ENCODE measurements at regions not wholly inside any gene's neighbourhood (a gene's known extent, or its start where the extent isn't known, plus 50 kb on each side); places are given as distances from the start of the nearest gene placed in this dataset.

GRCh38 chr2:149819356-149819957 lies 231.9 kb upstream of the MMADHC start:
- Mint-ChIP-seq H3K27ac (ENCODE audit: low read depth) (no peak overlapping the region), H3K27me3 (no peaks in the 10 kb centered on the region), H3K9me3 (no peaks in the 10 kb centered on the region), H3K36me3 (ENCODE audit: insufficient read depth) (no peaks in the 10 kb centered on the region), H3K4me1 (no peaks in the 10 kb centered on the region), H3K4me3 (no peak overlapping the region)
- DNase-seq (ENCODE audit: low spot score in 2 of 2) = no peak
- ATAC-seq (replicated peaks; ENCODE audit: extremely low read depth, poor library complexity, severe bottlenecking) = no peak

- ATAC-seq (replicated peaks; ENCODE audit: extremely low read depth, poor library complexity, severe bottlenecking) (no peak), DNase-seq (ENCODE audit: low spot score in 2 of 2) (no peak)
- H3K9me3 Mint-ChIP-seq = no peaks in the 10 kb centered on the region
- no peaks in the 10 kb centered on the region for H3K36me3 Mint-ChIP-seq (ENCODE audit: insufficient read depth)
- no peaks in the 10 kb centered on the region for H3K4me1 Mint-ChIP-seq
- H3K4me3 Mint-ChIP-seq = no peak overlapping the region
- no peaks in the 10 kb centered on the region for H3K27me3 Mint-ChIP-seq
- no peak overlapping the region for H3K27ac Mint-ChIP-seq (ENCODE audit: low read depth)
Measured at GRCh38 chr2:149816756-149817551, 229.4 kb upstream of the MMADHC start.

DNA sequence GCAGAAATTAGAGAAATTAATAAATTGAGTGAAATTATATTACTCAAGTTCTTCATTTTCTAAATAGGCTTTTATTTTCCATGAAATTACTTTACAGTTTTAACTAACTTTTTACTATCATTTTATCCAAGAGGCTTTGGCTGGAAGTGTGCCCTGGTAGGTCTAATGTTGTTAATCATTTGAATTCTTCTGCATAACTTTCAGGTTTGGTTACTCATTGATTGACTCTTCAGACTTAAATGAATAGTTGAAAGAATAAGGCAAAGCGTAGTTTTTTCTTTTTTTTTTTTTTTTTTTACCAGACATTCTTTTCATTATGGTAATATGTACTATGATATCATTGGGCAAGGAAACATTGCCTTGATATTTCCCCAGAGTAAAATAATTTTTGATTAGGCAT lies 228.4 kb upstream of the MMADHC start:
- no peak overlapping the region for H3K4me3 Mint-ChIP-seq
- no peak for ATAC-seq (replicated peaks; ENCODE audit: extremely low read depth, poor library complexity, severe bottlenecking)
- no peaks in the 10 kb centered on the region for H3K9me3 Mint-ChIP-seq
- H3K36me3 Mint-ChIP-seq (ENCODE audit: insufficient read depth) = no peaks in the 10 kb centered on the region
- no peak for DNase-seq (ENCODE audit: low spot score in 2 of 2)
- H3K27ac Mint-ChIP-seq (ENCODE audit: low read depth) = no peak overlapping the region
- H3K4me1 Mint-ChIP-seq = no peaks in the 10 kb centered on the region
- no peaks in the 10 kb centered on the region for H3K27me3 Mint-ChIP-seq

DNA sequence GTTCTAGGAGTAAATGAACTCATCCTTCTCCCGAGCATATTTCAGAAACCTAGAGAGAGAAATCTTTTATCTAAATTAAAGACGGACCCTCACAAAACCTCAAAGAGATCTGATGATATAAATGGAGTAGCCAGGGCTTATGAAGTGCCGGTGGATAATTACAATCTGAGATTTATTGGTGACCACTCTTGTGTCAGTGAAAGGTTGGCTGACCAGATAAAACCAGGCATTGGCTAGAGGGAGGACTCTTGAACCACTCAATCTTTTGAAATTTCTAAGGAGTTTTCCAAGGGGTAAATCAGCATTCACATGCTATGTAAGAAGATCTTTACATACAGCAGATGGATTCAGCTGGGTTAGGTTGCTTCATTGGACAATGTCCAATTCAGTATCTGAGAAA lies 227.3 kb upstream of the MMADHC start:
- Mint-ChIP-seq H3K9me3 (peaks cover 6% of the 10 kb centered on the region), H3K36me3 (ENCODE audit: insufficient read depth) (no peaks in the 10 kb centered on the region), H3K27ac (ENCODE audit: low read depth) (no peak overlapping the region), H3K27me3 (no peaks in the 10 kb centered on the region), H3K4me3 (no peak overlapping the region), H3K4me1 (no peaks in the 10 kb centered on the region)
- ATAC-seq (replicated peaks; ENCODE audit: extremely low read depth, poor library complexity, severe bottlenecking) = no peak
- DNase-seq (ENCODE audit: low spot score in 2 of 2) = no peak

DNA sequence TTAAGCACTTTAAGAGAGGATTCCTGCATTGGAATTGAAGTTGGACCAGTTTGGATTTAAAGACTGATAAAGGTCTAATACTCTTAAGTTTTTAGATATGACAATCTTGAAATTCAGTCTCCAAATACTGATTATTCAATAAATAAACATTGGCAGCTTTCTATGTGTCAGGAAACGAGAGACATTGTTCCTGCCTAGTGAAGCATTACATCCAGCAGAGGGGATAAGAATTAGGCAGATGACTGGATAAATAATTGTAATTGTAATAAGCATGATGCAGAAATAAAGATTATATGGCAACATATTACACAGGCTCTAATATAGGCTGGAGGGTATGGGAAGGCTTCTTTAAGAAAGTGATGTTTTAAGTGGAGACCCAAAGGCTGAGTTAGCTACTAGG lies 226.5 kb upstream of the MMADHC start:
- DNase-seq (ENCODE audit: low spot score in 2 of 2) (no peak), ATAC-seq (replicated peaks; ENCODE audit: extremely low read depth, poor library complexity, severe bottlenecking) (no peak)
- Mint-ChIP-seq H3K27me3 (no peaks in the 10 kb centered on the region), H3K36me3 (ENCODE audit: insufficient read depth) (no peaks in the 10 kb centered on the region), H3K4me3 (no peak overlapping the region), H3K27ac (ENCODE audit: low read depth) (no peak overlapping the region), H3K9me3 (peaks cover 11% of the 10 kb centered on the region), H3K4me1 (no peaks in the 10 kb centered on the region)

GRCh38 chr2:149808556-149808955 lies 221.0 kb upstream of the MMADHC start:
- Mint-ChIP-seq H3K36me3 (ENCODE audit: insufficient read depth) (no peaks in the 10 kb centered on the region), H3K9me3 (peaks cover 16% of the 10 kb centered on the region), H3K27ac (ENCODE audit: low read depth) (no peak overlapping the region), H3K27me3 (no peaks in the 10 kb centered on the region), H3K4me3 (no peak overlapping the region), H3K4me1 (no peaks in the 10 kb centered on the region)
- DNase-seq (ENCODE audit: low spot score in 2 of 2) (no peak), ATAC-seq (replicated peaks; ENCODE audit: extremely low read depth, poor library complexity, severe bottlenecking) (no peak)

DNA sequence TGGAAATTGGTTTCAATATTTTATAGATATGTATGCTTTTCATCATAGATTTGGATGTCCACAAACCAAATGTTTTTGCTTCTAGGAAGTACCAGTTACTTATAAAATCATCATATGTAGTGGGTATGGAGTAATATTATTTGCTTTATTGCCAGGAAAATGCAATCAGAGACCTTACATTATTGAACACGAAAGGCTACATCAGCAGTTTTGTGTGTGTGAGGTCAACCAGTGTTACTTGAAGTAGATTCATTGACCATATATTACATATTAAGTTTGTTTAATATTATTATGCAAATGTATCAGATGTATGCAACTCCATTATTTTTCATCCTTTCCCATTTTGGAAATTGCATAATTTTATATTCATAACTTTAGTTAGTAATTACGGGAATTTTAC lies 219.1 kb upstream of the MMADHC start:
- Mint-ChIP-seq H3K9me3 (peaks cover 16% of the 10 kb centered on the region), H3K27me3 (no peaks in the 10 kb centered on the region), H3K4me3 (no peak overlapping the region), H3K36me3 (ENCODE audit: insufficient read depth) (no peaks in the 10 kb centered on the region), H3K4me1 (no peaks in the 10 kb centered on the region), H3K27ac (ENCODE audit: low read depth) (no peak overlapping the region)
- DNase-seq (ENCODE audit: low spot score in 2 of 2) = no peak
- ATAC-seq (replicated peaks; ENCODE audit: extremely low read depth, poor library complexity, severe bottlenecking) = no peak

- DNase-seq (ENCODE audit: low spot score in 2 of 2) (no peak), ATAC-seq (replicated peaks; ENCODE audit: extremely low read depth, poor library complexity, severe bottlenecking) (no peak)
- Mint-ChIP-seq H3K4me1 (no peaks in the 10 kb centered on the region), H3K36me3 (ENCODE audit: insufficient read depth) (no peaks in the 10 kb centered on the region), H3K27me3 (no peaks in the 10 kb centered on the region), H3K4me3 (no peak overlapping the region), H3K27ac (ENCODE audit: low read depth) (no peak overlapping the region), H3K9me3 (no peaks in the 10 kb centered on the region)
Measured at GRCh38 chr2:149800624-149801542, 213.3 kb upstream of the MMADHC start.

- Mint-ChIP-seq H3K4me3 (no peak overlapping the region), H3K9me3 (peaks cover 4% of the 10 kb centered on the region), H3K36me3 (ENCODE audit: insufficient read depth) (no peaks in the 10 kb centered on the region), H3K27ac (ENCODE audit: low read depth) (no peak overlapping the region), H3K4me1 (no peaks in the 10 kb centered on the region), H3K27me3 (no peaks in the 10 kb centered on the region)
- no peak for ATAC-seq (replicated peaks; ENCODE audit: extremely low read depth, poor library complexity, severe bottlenecking)
- no peak for DNase-seq (ENCODE audit: low spot score in 2 of 2)
Measured at GRCh38 chr2:149799013-149799705, 211.6 kb upstream of the MMADHC start.

GRCh38 chr2:149797030-149797429 lies 209.5 kb upstream of the MMADHC start:
- peaks cover 17% of the 10 kb centered on the region for H3K9me3 Mint-ChIP-seq
- no peak overlapping the region for H3K4me3 Mint-ChIP-seq
- no peaks in the 10 kb centered on the region for H3K4me1 Mint-ChIP-seq
- no peaks in the 10 kb centered on the region for H3K36me3 Mint-ChIP-seq (ENCODE audit: insufficient read depth)
- DNase-seq (ENCODE audit: low spot score in 2 of 2) (no peak), ATAC-seq (replicated peaks; ENCODE audit: extremely low read depth, poor library complexity, severe bottlenecking) (no peak)
- no peaks in the 10 kb centered on the region for H3K27me3 Mint-ChIP-seq
- H3K27ac Mint-ChIP-seq (ENCODE audit: low read depth) = no peak overlapping the region

GRCh38 chr2:149789549-149789948 lies 202.0 kb upstream of the MMADHC start:
- Mint-ChIP-seq H3K27ac (ENCODE audit: low read depth) (no peak overlapping the region), H3K4me3 (no peak overlapping the region), H3K27me3 (no peaks in the 10 kb centered on the region), H3K9me3 (peaks cover 32% of the 10 kb centered on the region), H3K4me1 (no peaks in the 10 kb centered on the region), H3K36me3 (ENCODE audit: insufficient read depth) (peaks cover 2% of the 10 kb centered on the region)
- no peak for DNase-seq (ENCODE audit: low spot score in 2 of 2)
- ATAC-seq (replicated peaks; ENCODE audit: extremely low read depth, poor library complexity, severe bottlenecking) = no peak

DNA sequence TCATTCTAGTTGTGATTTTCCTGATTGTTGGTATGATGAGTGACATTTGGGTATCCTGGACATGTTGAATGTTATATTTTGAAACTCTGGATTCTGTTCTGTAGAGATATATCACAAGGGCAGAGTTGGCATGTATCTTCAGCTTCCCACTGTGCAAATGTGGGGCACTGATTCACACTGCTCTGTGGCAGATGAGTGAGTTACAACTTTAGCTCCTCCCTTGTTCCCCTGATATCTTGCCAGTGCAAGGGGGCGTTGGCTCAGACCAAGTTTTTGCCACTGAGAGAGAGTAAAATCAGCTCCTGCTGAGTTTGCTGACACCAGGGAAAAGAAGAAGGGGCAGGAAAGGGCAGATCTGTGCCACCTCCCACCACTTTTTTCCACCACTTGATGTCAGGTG lies 199.6 kb upstream of the MMADHC start:
- Mint-ChIP-seq H3K27me3 (no peaks in the 10 kb centered on the region), H3K27ac (ENCODE audit: low read depth) (no peak overlapping the region), H3K4me1 (no peaks in the 10 kb centered on the region), H3K4me3 (no peak overlapping the region), H3K36me3 (ENCODE audit: insufficient read depth) (peaks cover 2% of the 10 kb centered on the region), H3K9me3 (peaks cover 15% of the 10 kb centered on the region)
- DNase-seq (ENCODE audit: low spot score in 2 of 2) (no peak), ATAC-seq (replicated peaks; ENCODE audit: extremely low read depth, poor library complexity, severe bottlenecking) (no peak)
